DND-41 (cell line): ENCODE measurements at regions not wholly inside any gene's neighbourhood (a gene's known extent, or its start where the extent isn't known, plus 50 kb on each side); places are given as distances from the start of the nearest gene placed in this dataset.

ENCODE experiments used
- CTCF ChIP-seq: IDR thresholded peaks from 2 replicates; pipeline ENCODE4 v1.5.1; 2012; ENCODE audit warnings: borderline replicate concordance, low read length, moderate library complexity, mild to moderate bottlenecking; ENCODE audit not compliant: poor library complexity, severe bottlenecking; ENCODE audit errors: extremely low read depth
- EZH2 ChIP-seq: IDR thresholded peaks from 3 replicates; pipeline ENCODE4 v1.6.1; 2012; ENCODE audit warnings: borderline replicate concordance, low read depth, mild to moderate bottlenecking, moderate library complexity, low read length, inconsistent platforms; ENCODE audit not compliant: severe bottlenecking

- TF ChIP-seq CTCF (no peak), EZH2 (no peak)
Observed at GRCh38 chr18:42576124-42576523, 539.4 kb downstream of the RIT2 start.
